IMR-90 (cell line): ENCODE measurements at regions not wholly inside any gene's neighbourhood (a gene's known extent, or its start where the extent isn't known, plus 50 kb on each side); places are given as distances from the start of the nearest gene placed in this dataset.

Experiments
- ATAC-seq: fragments of 200-7000 bp; cut with Tn5 transposase; 2 replicates; pipeline ENCODE4 v1.9.1; 2020; ENCODE audit warnings: low read depth, mild to moderate bottlenecking, moderate library complexity
- BruUV-seq: library from RNA; stranded (reverse); fragments of 400-500 nt; replicated peaks from 2 replicates; lab custom pipeline; 2021; lab: Mats Ljungman, UMichigan
- CTCF ChIA-PET: fragments of 300-600 bp; formaldehyde crosslinking; extraction: SDS; loops from one replicate; lab custom pipeline; 2021; ENCODE audit warnings: antibody characterized with exemption; lab: Yijun Ruan, JAX
- POLR2A ChIA-PET: fragments of 300-600 bp; sonication (Branson Sonifier 250); formaldehyde crosslinking; loops from one replicate; lab custom pipeline; 2022; ENCODE audit warnings: antibody characterized with exemption; ENCODE audit not compliant: unreplicated experiment; lab: Charles Lee
- DNase-seq: peaks from one replicate; pipeline ENCODE4 v3.0.0; 2013
- H2AFZ ChIP-seq: replicated peaks from 2 replicates; pipeline ENCODE3; 2013; ENCODE audit warnings: low read length, mild to moderate bottlenecking; ENCODE audit not compliant: poor library complexity
- H2AK5ac ChIP-seq: 2 replicates; pipeline ENCODE4 v1.6.1; 2013; ENCODE audit warnings: low read depth, low read length, inconsistent platforms
- H2AK9ac ChIP-seq: replicated peaks from 2 replicates; pipeline ENCODE3; 2013; ENCODE audit warnings: mild to moderate bottlenecking, low read depth, low read length, moderate library complexity; ENCODE audit not compliant: poor library complexity
- H2BK120ac ChIP-seq: 2 replicates; pipeline ENCODE4 v1.6.1; 2013; ENCODE audit warnings: low read depth, low read length, inconsistent platforms
- H2BK15ac ChIP-seq: 3 replicates; pipeline ENCODE4 v1.6.1; 2013; ENCODE audit warnings: low read depth, low read length, inconsistent platforms
- H2BK20ac ChIP-seq: 2 replicates; pipeline ENCODE4 v1.6.1; 2013; ENCODE audit warnings: low read depth, mild to moderate bottlenecking, inconsistent platforms, low read length, moderate library complexity
- H2BK5ac ChIP-seq: 2 replicates; pipeline ENCODE4 v1.6.1; 2013; ENCODE audit warnings: mild to moderate bottlenecking, low read depth, low read length, inconsistent platforms; ENCODE audit not compliant: poor library complexity, severe bottlenecking
- H3K14ac ChIP-seq: replicated peaks from 2 replicates; pipeline ENCODE4 v1.6.1; 2013; ENCODE audit warnings: low read depth, low read length, inconsistent platforms
- H3K18ac ChIP-seq: 2 replicates; pipeline ENCODE4 v1.6.1; 2013; ENCODE audit warnings: low read depth, low read length, control low read depth
- H3K23ac ChIP-seq: 2 replicates; pipeline ENCODE4 v1.6.1; 2013; ENCODE audit warnings: low read depth, low read length, inconsistent platforms
- H3K27ac ChIP-seq: 2 replicates; pipeline ENCODE4 v1.5.1; 2013; ENCODE audit warnings: mild to moderate bottlenecking, control low read depth, low read length; ENCODE audit not compliant: insufficient read depth
- H3K27me3 ChIP-seq: 2 replicates; pipeline ENCODE4 v1.6.1; 2013; ENCODE audit warnings: low read length; ENCODE audit not compliant: control insufficient read depth, insufficient read depth
- H3K36me3 ChIP-seq: 2 replicates; pipeline ENCODE4 v1.6.1; 2013; ENCODE audit warnings: low read length, mixed read lengths; ENCODE audit not compliant: control insufficient read depth, insufficient read depth
- H3K4ac ChIP-seq: 2 replicates; pipeline ENCODE4 v1.6.1; 2013; ENCODE audit warnings: low read depth, low read length, inconsistent platforms
- H3K4me1 ChIP-seq: 2 replicates; pipeline ENCODE4 v1.6.1; 2013; ENCODE audit warnings: low read length, mixed read lengths; ENCODE audit not compliant: control insufficient read depth, insufficient read depth
- H3K4me2 ChIP-seq: 2 replicates; pipeline ENCODE4 v1.6.1; 2013; ENCODE audit warnings: low read depth, mild to moderate bottlenecking, control low read depth, low read length, moderate library complexity
- H3K4me3 ChIP-seq: 2 replicates; pipeline ENCODE4 v1.5.1; 2013; ENCODE audit warnings: low read depth, mild to moderate bottlenecking, control low read depth, low read length, moderate library complexity; ENCODE audit not compliant: insufficient read depth
- H3K56ac ChIP-seq: 2 replicates; pipeline ENCODE4 v1.6.1; 2013; ENCODE audit warnings: low read length, inconsistent platforms; ENCODE audit not compliant: insufficient read depth; ENCODE audit errors: extremely low read depth
- H3K79me1 ChIP-seq, 2 experiments: 2 replicates each; pipeline ENCODE4 v1.6.1; 2013; ENCODE audit warnings: low read length in 2 of 2, inconsistent platforms in 1 of 2, low read depth in 1 of 2
- H3K9ac ChIP-seq: 2 replicates; pipeline ENCODE4 v1.6.1; 2013; ENCODE audit warnings: low read depth, low read length, control low read depth
- H3K9me1 ChIP-seq: 2 replicates; pipeline ENCODE4 v1.6.1; 2013; ENCODE audit warnings: low read length, inconsistent platforms; ENCODE audit not compliant: insufficient read depth
- H3K9me3 ChIP-seq: 2 replicates; pipeline ENCODE4 v1.6.1; 2013; ENCODE audit warnings: low read length; ENCODE audit not compliant: control insufficient read depth, insufficient read depth
- H4K20me1 ChIP-seq: 2 replicates; pipeline ENCODE4 v1.6.1; 2013; ENCODE audit warnings: low read length, inconsistent platforms; ENCODE audit not compliant: insufficient read depth
- H4K5ac ChIP-seq: 2 replicates; pipeline ENCODE4 v1.6.1; 2013; ENCODE audit warnings: mild to moderate bottlenecking, low read depth, low read length, control low read depth
- H4K8ac ChIP-seq, 2 experiments: 2 replicates each; pipeline ENCODE4 v1.6.1; 2013; ENCODE audit warnings: low read depth in 2 of 2, low read length in 2 of 2, control low read depth in 1 of 2, inconsistent platforms in 1 of 2
- H4K91ac ChIP-seq: 2 replicates; pipeline ENCODE4 v1.6.1; 2013; ENCODE audit warnings: low read depth, low read length, inconsistent platforms; ENCODE audit not compliant: insufficient read depth
- BHLHE40 ChIP-seq: fragments of 150-350 bp; IDR thresholded peaks from 2 replicates; pipeline ENCODE4 v1.6.1; 2016; ENCODE audit warnings: mild to moderate bottlenecking, low read depth, low read length
- CEBPB ChIP-seq: IDR thresholded peaks from 2 replicates; pipeline ENCODE4 v1.6.1; 2012; ENCODE audit warnings: low read depth, low read length, improper control_type of control experiment
- CHD1 ChIP-seq: IDR thresholded peaks from 2 replicates; pipeline ENCODE4 v1.6.1; 2012; ENCODE audit warnings: low read depth, low read length, improper control_type of control experiment
- CTCF ChIP-seq: conservative IDR thresholded peaks from 2 replicates; pipeline ENCODE4 v1.5.1; 2012; ENCODE audit warnings: mild to moderate bottlenecking, low read depth, low read length, improper control_type of control experiment
- ELK1 ChIP-seq: fragments of 150-350 bp; IDR thresholded peaks from 2 replicates; pipeline ENCODE4 v1.6.1; 2016; ENCODE audit warnings: low read depth, mild to moderate bottlenecking, low read length, moderate library complexity, borderline replicate concordance
- FOS ChIP-seq: fragments of 150-350 bp; IDR thresholded peaks from 2 replicates; pipeline ENCODE4 v1.6.1; 2016; ENCODE audit warnings: low read depth, low read length
- MAFK ChIP-seq: IDR thresholded peaks from 2 replicates; pipeline ENCODE4 v1.6.1; 2012; ENCODE audit warnings: low read depth, low read length, improper control_type of control experiment
- MAZ ChIP-seq: IDR thresholded peaks from 2 replicates; pipeline ENCODE4 v1.6.1; 2012; ENCODE audit warnings: low read depth, mild to moderate bottlenecking, low read length, improper control_type of control experiment, moderate library complexity, borderline replicate concordance
- MXI1 ChIP-seq: IDR thresholded peaks from 2 replicates; pipeline ENCODE4 v1.6.1; 2012; ENCODE audit warnings: low read depth, mild to moderate bottlenecking, low read length, moderate library complexity, borderline replicate concordance
- NFE2L2 ChIP-seq: fragments of 150-350 bp; IDR thresholded peaks from 2 replicates; pipeline ENCODE4 v1.6.1; 2016; ENCODE audit warnings: low read depth, mild to moderate bottlenecking, low read length
- POLR2A ChIP-seq: IDR thresholded peaks from 2 replicates; pipeline ENCODE4 v1.6.1; 2012; ENCODE audit warnings: mild to moderate bottlenecking, low read depth, low read length
- RAD21 ChIP-seq: IDR thresholded peaks from 2 replicates; pipeline ENCODE4 v1.6.1; 2012; ENCODE audit warnings: low read length, improper control_type of control experiment
- RCOR1 ChIP-seq: IDR thresholded peaks from 2 replicates; pipeline ENCODE4 v1.6.1; 2012; ENCODE audit warnings: mild to moderate bottlenecking, low read length, improper control_type of control experiment; ENCODE audit not compliant: insufficient replicate concordance
- RFX5 ChIP-seq: IDR thresholded peaks from 2 replicates; pipeline ENCODE4 v1.8.0; 2012; ENCODE audit warnings: low read depth, mild to moderate bottlenecking, low read length, moderate library complexity
- SMC3 ChIP-seq: fragments of 150-350 bp; IDR thresholded peaks from 2 replicates; pipeline ENCODE4 v1.6.1; 2016; ENCODE audit warnings: low read depth, mild to moderate bottlenecking, antibody characterized with exemption, low read length, moderate library complexity
- USF2 ChIP-seq: fragments of 150-350 bp; IDR thresholded peaks from 2 replicates; pipeline ENCODE4 v1.6.1; 2017; ENCODE audit warnings: mild to moderate bottlenecking, antibody characterized with exemption, low read length, low read depth
- WGBS, 2 experiments: methylation state at CpG; one replicate each; pipeline versions ENCODE4 v1.1.5 to v1.1.7; 2013; ENCODE audit warnings: missing lambda C conversion rate in 2 of 2; ENCODE audit not compliant: insufficient read length in 1 of 2; ENCODE audit errors: extremely low coverage in 2 of 2; 5-methylcytosine and 5-hydroxymethylcytosine counted together
- dilution Hi-C: fragments of 300-500 bp; cut with HindIII; formaldehyde crosslinking; loops from one replicate; pipeline ENCODE4 v1.14.3; 2018; ENCODE audit warnings: low sequenced_read_pairs; ENCODE audit not compliant: unreplicated experiment
- in situ Hi-C: fragments of 300-500 bp; cut with MboI; formaldehyde crosslinking; loops from 3 replicates; pipeline ENCODE4 v1.14.3; 2019; ENCODE audit warnings: low sequenced_read_pairs, inconsistent platforms, mixed read lengths
- intact Hi-C: fragments of 100-400 bp; cut with micrococcal nuclease; formaldehyde crosslinking; loops from 2 replicates; pipeline ENCODE4 v1.10.0; 2022

GRCh38 chr1:195799016-195799415 is 809.2 kb downstream of the KCNT2 start:
- no peak overlapping the region for H3K9ac ChIP-seq
- WGBS, 2 experiments, result 80% methylated on average over 3 of the region's 4 CpGs; no CpG with 5 or more reads in 1 of the 2 experiments
- H4K5ac ChIP-seq, result no peak overlapping the region
- H3K27ac ChIP-seq, result no peak overlapping the region
- no peak overlapping the region for H3K56ac ChIP-seq
- no peak for TF ChIP-seq CEBPB
- no peak for TF ChIP-seq FOS
- no peak for TF ChIP-seq MAFK
- no peak for TF ChIP-seq MXI1
- no peak for TF ChIP-seq CTCF
- TF ChIP-seq RAD21, result no peak
- TF ChIP-seq CHD1, result no peak
- no peak for TF ChIP-seq RFX5
- no peak for TF ChIP-seq MAZ
- TF ChIP-seq SMC3, result no peak
- TF ChIP-seq BHLHE40, result no peak
- TF ChIP-seq NFE2L2, result no peak
- no peak for TF ChIP-seq RCOR1
- TF ChIP-seq ELK1, result no peak
- TF ChIP-seq POLR2A, result no peak
- no peak for TF ChIP-seq USF2
- in situ Hi-C loops, result no loop called here
- H3K4me1 ChIP-seq, result no peaks in the 10 kb centered on the region
- H3K9me1 ChIP-seq, result no peaks in the 10 kb centered on the region
- H3K18ac ChIP-seq, result no peak overlapping the region
- no peak overlapping the region for H2AK9ac ChIP-seq
- H3K4ac ChIP-seq, result no peak overlapping the region
- dilution Hi-C loops, result no loop called here
- no peak overlapping the region for H3K23ac ChIP-seq
- no peaks in the 10 kb centered on the region for H3K9me3 ChIP-seq
- H4K8ac ChIP-seq, result no peak overlapping the region
- POLR2A ChIA-PET, result no interaction called here
- H4K91ac ChIP-seq, result no peak overlapping the region
- no TSS peak for BruUV-seq
- H2AK5ac ChIP-seq, result no peak overlapping the region
- no peak for ATAC-seq
- CTCF ChIA-PET, result no interaction called here
- H4K20me1 ChIP-seq, result no peaks in the 10 kb centered on the region
- H3K27me3 ChIP-seq, result no peaks in the 10 kb centered on the region
- no peak overlapping the region for H2AFZ ChIP-seq
- no peaks in the 10 kb centered on the region for H3K36me3 ChIP-seq
- H2BK20ac ChIP-seq, result no peak overlapping the region
- H2BK120ac ChIP-seq, result no peak overlapping the region
- intact Hi-C loops, result no loop called here
- no peaks in the 10 kb centered on the region for H3K79me1 ChIP-seq
- no peak overlapping the region for H3K4me3 ChIP-seq
- H3K14ac ChIP-seq, result no peak overlapping the region
- no peak overlapping the region for H2BK5ac ChIP-seq
- no peak for DNase-seq
- no peak overlapping the region for H2BK15ac ChIP-seq
- no peak overlapping the region for H3K4me2 ChIP-seq
